Activated CD4-positive, alpha-beta T cell treated with anti-CD3 and anti-CD28 coated beads, Interleukin-2, amount 10 ng/mL, durations not matched to agents 7 days and 5 days (primary cell): ENCODE measurements at regions not wholly inside any gene's neighbourhood (a gene's known extent, or its start where the extent isn't known, plus 50 kb on each side); places are given as distances from the start of the nearest gene placed in this dataset.

Experiments
- CTCF ChIA-PET: fragments of 350-600 bp; sonication (Branson Sonifier 250); formaldehyde crosslinking; loops from one replicate; lab custom pipeline; 2021; ENCODE audit warnings: antibody characterized with exemption; lab: Charles Lee
- POLR2A ChIA-PET: fragments of 350-600 bp; sonication (Branson Sonifier 250); formaldehyde crosslinking; loops from one replicate; lab custom pipeline; 2021; ENCODE audit warnings: antibody characterized with exemption; lab: Charles Lee
- DNase-seq: peaks from one replicate; pipeline ENCODE4 v3.0.0-alpha.2; 2020
- H3K27ac Mint-ChIP-seq: one replicate; pipeline ENCODE4 v1.8.0; 2021; ENCODE audit warnings: mild to moderate bottlenecking, moderate library complexity, mixed read lengths
- H3K27me3 Mint-ChIP-seq: one replicate; pipeline ENCODE4 v1.8.0; 2021; ENCODE audit warnings: mixed read lengths
- H3K36me3 Mint-ChIP-seq: one replicate; pipeline ENCODE4 v1.8.0; 2021; ENCODE audit warnings: low read depth, mixed read lengths
- H3K4me1 Mint-ChIP-seq: one replicate; pipeline ENCODE4 v1.8.0; 2021; ENCODE audit warnings: mixed read lengths
- H3K4me3 Mint-ChIP-seq: one replicate; pipeline ENCODE4 v1.8.0; 2021; ENCODE audit warnings: mild to moderate bottlenecking, moderate library complexity, mixed read lengths
- H3K9me3 Mint-ChIP-seq: one replicate; pipeline ENCODE4 v1.8.0; 2021; ENCODE audit warnings: mixed read lengths

GRCh38 chr2:71786291-71787107 is 333.1 kb downstream of the DYSF start:
- POLR2A ChIA-PET = no interaction called here
- Mint-ChIP-seq H3K4me3 (no peak overlapping the region), H3K36me3 (no peaks in the 10 kb centered on the region), H3K9me3 (no peaks in the 10 kb centered on the region), H3K27me3 (no peaks in the 10 kb centered on the region), H3K4me1 (no peaks in the 10 kb centered on the region), H3K27ac (no peak overlapping the region)
- CTCF ChIA-PET = no interaction called here
- DNase-seq = no peak

GRCh38 chr2:71785516-71785981 is 332.2 kb downstream of the DYSF start:
- no peaks in the 10 kb centered on the region for H3K9me3 Mint-ChIP-seq
- ChIA-PET POLR2A (no interaction called here), CTCF (no interaction called here)
- no peak overlapping the region for H3K27ac Mint-ChIP-seq
- H3K4me1 Mint-ChIP-seq = no peaks in the 10 kb centered on the region
- no peak overlapping the region for H3K4me3 Mint-ChIP-seq
- no peaks in the 10 kb centered on the region for H3K27me3 Mint-ChIP-seq
- H3K36me3 Mint-ChIP-seq = no peaks in the 10 kb centered on the region
- no peak for DNase-seq

GRCh38 chr2:71784734-71785511 is 331.6 kb downstream of the DYSF start:
- no peak overlapping the region for H3K4me3 Mint-ChIP-seq

GRCh38 chr2:71783815-71784214 is 330.5 kb downstream of the DYSF start:
- no peak overlapping the region for H3K27ac Mint-ChIP-seq
- CTCF ChIA-PET = interaction anchor here (0.9 kb wide), 1 partner anchor 27 kb away, joined by 3 read pairs; no protein-coding TSS in a partner anchor
- no peaks in the 10 kb centered on the region for H3K36me3 Mint-ChIP-seq
- H3K4me3 Mint-ChIP-seq = no peak overlapping the region
- no peaks in the 10 kb centered on the region for H3K4me1 Mint-ChIP-seq
- no peaks in the 10 kb centered on the region for H3K9me3 Mint-ChIP-seq
- POLR2A ChIA-PET = no interaction called here
- no peak for DNase-seq
- H3K27me3 Mint-ChIP-seq = no peaks in the 10 kb centered on the region

More at GRCh38 chr2:71784734-71785511, 331.6 kb downstream of the DYSF start:
- Mint-ChIP-seq H3K4me1 (no peaks in the 10 kb centered on the region), H3K36me3 (no peaks in the 10 kb centered on the region), H3K27ac (no peak overlapping the region), H3K9me3 (no peaks in the 10 kb centered on the region), H3K27me3 (no peaks in the 10 kb centered on the region)
- CTCF ChIA-PET = interaction anchor here (0.9 kb wide), 1 partner anchor 28 kb away, joined by 3 read pairs; no protein-coding TSS in a partner anchor
- POLR2A ChIA-PET = no interaction called here
- no peak for DNase-seq

- Mint-ChIP-seq H3K4me1 (no peaks in the 10 kb centered on the region), H3K4me3 (no peak overlapping the region), H3K27me3 (no peaks in the 10 kb centered on the region), H3K36me3 (no peaks in the 10 kb centered on the region), H3K9me3 (no peaks in the 10 kb centered on the region), H3K27ac (no peak overlapping the region)
- DNase-seq = no peak
- ChIA-PET POLR2A (no interaction called here), CTCF (no interaction called here)
Observed at GRCh38 chr2:71783215-71783614, 329.9 kb downstream of the DYSF start.

GRCh38 chr2:71782323-71782722 is 329.0 kb downstream of the DYSF start:
- H3K27ac Mint-ChIP-seq = no peak overlapping the region
- no peaks in the 10 kb centered on the region for H3K4me1 Mint-ChIP-seq
- H3K4me3 Mint-ChIP-seq = no peak overlapping the region
- H3K36me3 Mint-ChIP-seq = no peaks in the 10 kb centered on the region
- ChIA-PET POLR2A (no interaction called here), CTCF (no interaction called here)
- H3K27me3 Mint-ChIP-seq = no peaks in the 10 kb centered on the region
- no peak for DNase-seq
- no peaks in the 10 kb centered on the region for H3K9me3 Mint-ChIP-seq

GRCh38 chr2:71781695-71782228 is 328.4 kb downstream of the DYSF start:
- Mint-ChIP-seq H3K9me3 (no peaks in the 10 kb centered on the region), H3K36me3 (no peaks in the 10 kb centered on the region), H3K4me1 (no peaks in the 10 kb centered on the region), H3K27ac (no peak overlapping the region), H3K27me3 (no peaks in the 10 kb centered on the region), H3K4me3 (no peak overlapping the region)
- DNase-seq = no peak
- ChIA-PET CTCF (interaction anchor here (0.7 to 1.3 kb wide), 2 partner anchors 10 to 71 kb away, joined by 3 read pairs; no protein-coding TSS in a partner anchor), POLR2A (no interaction called here)

GRCh38 chr2:71780162-71780561 is 326.8 kb downstream of the DYSF start:
- H3K36me3 Mint-ChIP-seq = no peaks in the 10 kb centered on the region
- no peak for DNase-seq
- no peaks in the 10 kb centered on the region for H3K4me1 Mint-ChIP-seq
- POLR2A ChIA-PET = interaction anchor here (1.1 kb wide), 1 partner anchor 249 kb away, joined by 3 read pairs; no protein-coding TSS in a partner anchor
- H3K9me3 Mint-ChIP-seq = no peaks in the 10 kb centered on the region
- CTCF ChIA-PET = no interaction called here
- no peak overlapping the region for H3K4me3 Mint-ChIP-seq
- no peaks in the 10 kb centered on the region for H3K27me3 Mint-ChIP-seq
- no peak overlapping the region for H3K27ac Mint-ChIP-seq

GRCh38 chr2:71779774-71780105 is 326.4 kb downstream of the DYSF start:
- H3K9me3 Mint-ChIP-seq = no peaks in the 10 kb centered on the region
- ChIA-PET POLR2A (no interaction called here), CTCF (no interaction called here)
- no peaks in the 10 kb centered on the region for H3K36me3 Mint-ChIP-seq
- H3K27ac Mint-ChIP-seq = no peak overlapping the region
- no peaks in the 10 kb centered on the region for H3K4me1 Mint-ChIP-seq
- no peak overlapping the region for H3K4me3 Mint-ChIP-seq
- H3K27me3 Mint-ChIP-seq = no peaks in the 10 kb centered on the region
- no peak for DNase-seq

GRCh38 chr2:71778936-71779773 is 325.8 kb downstream of the DYSF start:
- no peak overlapping the region for H3K27ac Mint-ChIP-seq
- no peaks in the 10 kb centered on the region for H3K9me3 Mint-ChIP-seq
- no peaks in the 10 kb centered on the region for H3K4me1 Mint-ChIP-seq
- H3K27me3 Mint-ChIP-seq = no peaks in the 10 kb centered on the region
- CTCF ChIA-PET = no interaction called here
- POLR2A ChIA-PET = no interaction called here
- no peak overlapping the region for H3K4me3 Mint-ChIP-seq
- DNase-seq = no peak
- no peaks in the 10 kb centered on the region for H3K36me3 Mint-ChIP-seq

GRCh38 chr2:71778514-71778913 is 325.2 kb downstream of the DYSF start:
- DNase-seq = no peak
- no peaks in the 10 kb centered on the region for H3K9me3 Mint-ChIP-seq
- ChIA-PET POLR2A (no interaction called here), CTCF (no interaction called here)
- no peak overlapping the region for H3K27ac Mint-ChIP-seq
- no peaks in the 10 kb centered on the region for H3K4me1 Mint-ChIP-seq
- no peaks in the 10 kb centered on the region for H3K36me3 Mint-ChIP-seq
- no peak overlapping the region for H3K4me3 Mint-ChIP-seq
- H3K27me3 Mint-ChIP-seq = no peaks in the 10 kb centered on the region

GRCh38 chr2:71777946-71778345 is 324.6 kb downstream of the DYSF start:
- Mint-ChIP-seq H3K27me3 (no peaks in the 10 kb centered on the region), H3K36me3 (no peaks in the 10 kb centered on the region), H3K27ac (no peak overlapping the region), H3K9me3 (no peaks in the 10 kb centered on the region), H3K4me1 (no peaks in the 10 kb centered on the region), H3K4me3 (no peak overlapping the region)
- CTCF ChIA-PET = no interaction called here
- POLR2A ChIA-PET = no interaction called here
- no peak for DNase-seq
